Suppressor macrophage treated with lipopolysaccharide for 4 hours (primary cell): ENCODE measurements at regions not wholly inside any gene's neighbourhood (a gene's known extent, or its start where the extent isn't known, plus 50 kb on each side); places are given as distances from the start of the nearest gene placed in this dataset.

Experiments
- DNase-seq: peaks from one replicate; pipeline ENCODE4 v3.0.0-alpha.2; 2020

DNA sequence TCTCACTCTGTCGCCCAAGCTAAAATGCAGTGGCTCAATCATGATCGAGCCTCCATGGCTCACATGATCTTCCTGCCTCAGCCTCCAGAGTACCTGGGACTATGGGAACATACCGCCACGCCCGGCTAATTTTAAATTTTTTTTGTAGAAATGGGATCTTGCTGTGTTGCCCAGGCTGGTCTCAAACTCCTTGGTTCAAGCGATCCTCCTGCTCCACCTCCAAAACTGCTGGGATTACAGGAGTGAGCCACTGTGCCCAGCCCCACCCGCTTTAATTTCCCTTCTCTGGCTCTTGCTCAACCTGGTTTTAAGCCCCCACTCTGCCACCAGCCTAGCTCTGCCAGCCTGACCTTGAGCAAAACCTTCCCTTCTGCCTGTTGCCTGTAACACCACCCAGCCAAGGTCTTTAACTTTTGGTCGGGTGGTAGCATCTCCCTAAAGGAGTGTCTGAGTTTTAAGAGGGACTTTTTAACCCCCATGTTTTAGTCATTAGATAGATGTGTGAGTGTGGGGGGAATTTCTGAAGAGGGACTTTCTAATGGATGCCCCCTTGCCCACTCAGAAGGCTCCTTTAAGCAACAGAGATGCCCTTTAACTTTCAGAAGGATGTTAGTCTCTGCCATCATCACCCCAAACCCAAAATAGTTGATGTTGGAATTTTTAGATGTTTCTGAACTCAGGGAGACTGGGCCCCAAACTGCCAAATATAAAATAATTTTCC lies 71.8 kb upstream of the FOXP4 start:
- DNase-seq = no peak

DNA sequence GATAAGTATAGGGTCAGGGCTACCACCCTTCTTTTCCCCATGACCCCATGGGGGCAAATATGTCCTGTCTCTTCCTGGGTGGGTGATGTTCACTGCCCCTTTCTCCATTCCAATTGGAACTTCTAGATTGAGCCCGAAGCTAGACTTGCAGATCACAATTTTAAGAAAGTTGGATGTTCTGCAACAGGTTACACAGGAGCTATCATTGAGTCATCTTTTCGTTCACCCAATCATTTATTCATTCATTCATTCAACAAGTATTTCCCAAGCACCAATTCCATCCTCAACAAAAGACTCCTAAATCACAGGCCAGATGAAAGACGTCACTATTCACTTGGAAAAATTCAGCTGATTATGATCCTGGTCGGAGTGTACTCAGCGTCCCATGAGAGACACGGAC lies 71.0 kb upstream of the FOXP4 start:
- DNase-seq = no peak

DNA sequence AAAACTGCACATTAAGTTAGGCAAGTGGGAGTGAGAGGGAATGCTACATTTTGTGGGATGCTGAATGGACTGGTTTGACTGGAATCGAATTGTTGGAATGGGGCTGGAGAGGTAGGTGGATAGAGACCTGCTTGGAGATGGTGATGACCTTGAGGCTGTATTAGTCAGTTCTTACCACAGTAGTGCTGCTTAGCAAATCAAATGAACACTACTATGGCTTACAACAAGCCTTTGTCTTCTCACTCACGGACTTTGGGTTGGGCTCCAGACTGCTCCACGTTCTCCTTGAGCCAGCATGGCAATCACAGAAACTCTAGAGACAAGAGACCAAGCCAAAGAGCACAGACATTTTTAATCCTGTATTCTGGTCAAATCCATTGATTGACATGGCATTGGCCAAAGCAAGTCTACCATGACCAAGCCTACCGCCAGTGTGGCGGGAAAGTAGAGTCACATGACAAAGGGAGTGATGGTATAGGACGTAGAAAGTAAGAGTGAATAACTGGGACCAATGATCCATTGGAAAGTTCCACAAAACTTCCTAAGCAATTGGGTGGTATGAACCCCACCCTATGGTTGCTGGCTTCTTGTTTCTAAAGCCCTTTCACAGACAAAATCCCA lies 70.3 kb upstream of the FOXP4 start:
- no peak for DNase-seq

- no peak for DNase-seq
Observed at GRCh38 chr6:41476401-41476800, 69.8 kb upstream of the FOXP4 start.

DNA sequence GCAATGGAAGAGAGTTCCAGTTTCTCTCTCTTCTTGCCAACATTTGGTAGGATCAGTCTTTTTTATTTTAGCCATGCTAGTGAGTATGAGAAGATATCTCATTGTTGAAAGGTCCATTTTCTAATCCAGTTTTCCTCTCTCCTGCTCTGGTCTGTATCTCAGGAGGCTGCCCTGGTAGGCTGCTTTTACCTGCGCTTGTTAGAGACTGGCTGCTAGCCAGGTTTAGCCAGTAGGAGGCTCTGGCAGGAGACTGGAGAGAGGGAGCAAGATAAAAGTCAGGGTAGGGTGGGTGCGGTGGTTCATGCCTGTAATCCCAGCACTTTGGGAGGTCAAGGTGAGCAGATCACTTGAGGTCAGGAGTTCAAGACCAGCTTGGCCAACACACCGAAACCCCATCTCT lies 68.6 kb upstream of the FOXP4 start:
- DNase-seq = no peak

GRCh38 chr6:41483943-41484342 lies 62.2 kb upstream of the FOXP4 start:
- DNase-seq = no peak

- DNase-seq = no peak
Observed at GRCh38 chr6:41487860-41488432, 58.2 kb upstream of the FOXP4 start.

DNA sequence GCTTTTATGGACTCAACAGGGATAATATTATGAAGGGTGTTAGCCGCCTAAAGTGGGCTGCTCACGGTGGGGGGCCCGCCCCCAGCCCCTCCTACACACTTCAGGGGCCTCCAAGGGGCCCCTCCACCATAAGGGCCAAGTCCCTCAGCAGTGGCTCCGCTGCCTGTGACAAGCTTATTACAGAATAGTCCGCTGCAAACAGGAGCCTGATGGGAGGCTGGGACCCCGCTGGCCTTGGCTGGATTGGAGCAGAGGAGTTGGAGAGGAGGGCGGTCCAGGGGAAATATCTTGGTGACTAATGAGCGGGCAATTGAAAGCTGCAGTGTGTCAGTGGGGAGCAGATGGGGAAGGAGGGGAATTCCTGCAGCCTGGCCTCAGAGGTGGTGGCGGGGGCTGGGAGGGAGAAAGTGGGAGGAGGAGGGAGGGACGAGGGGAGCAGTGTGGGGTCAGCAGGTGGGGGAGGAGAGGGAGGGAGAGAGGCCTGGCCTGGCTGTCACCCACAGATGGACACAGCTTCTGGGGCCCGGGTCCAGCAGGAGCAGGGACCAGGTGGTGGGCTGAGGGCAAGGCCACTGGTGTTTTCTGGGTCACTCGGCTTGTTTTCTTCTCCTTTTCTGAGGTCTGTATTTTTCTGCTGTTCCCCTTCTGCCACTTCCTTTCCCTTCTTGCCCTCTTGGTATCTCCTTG lies 57.6 kb upstream of the FOXP4 start:
- peak; percentile 44 for DNase-seq

GRCh38 chr6:41489120-41489851 lies 56.9 kb upstream of the FOXP4 start:
- DNase-seq = no peak

DNA sequence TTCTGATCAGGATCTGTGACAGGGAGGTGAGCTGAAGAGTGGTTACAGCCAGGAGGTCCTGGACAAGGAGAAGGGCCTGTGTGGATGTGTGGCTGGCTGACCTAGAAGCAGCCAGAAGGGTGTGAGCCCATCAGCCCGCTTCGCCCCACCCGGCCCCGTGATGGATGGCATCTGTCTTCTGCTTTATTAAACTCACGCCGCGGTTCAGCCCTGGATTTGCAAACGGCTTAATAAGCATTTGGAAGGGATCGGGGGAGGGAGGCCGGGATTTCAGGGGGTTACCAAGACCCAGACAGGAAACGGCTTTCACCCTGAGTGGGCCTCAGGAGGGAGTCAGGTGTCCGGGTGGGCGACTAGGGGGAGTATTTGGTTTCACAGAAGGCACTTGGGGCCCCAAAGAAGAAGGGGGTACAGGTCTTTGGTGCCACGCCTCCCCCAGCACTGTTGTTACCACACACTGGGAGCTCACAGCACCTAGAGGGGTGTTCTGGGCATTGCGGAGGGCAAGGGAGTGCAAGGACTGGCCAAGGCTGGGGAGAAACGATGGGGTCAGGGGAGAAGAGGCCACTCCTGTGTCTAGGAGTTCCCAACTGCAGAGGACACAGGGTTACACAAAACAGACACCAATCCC lies 53.8 kb upstream of the FOXP4 start:
- DNase-seq = no peak

DNA sequence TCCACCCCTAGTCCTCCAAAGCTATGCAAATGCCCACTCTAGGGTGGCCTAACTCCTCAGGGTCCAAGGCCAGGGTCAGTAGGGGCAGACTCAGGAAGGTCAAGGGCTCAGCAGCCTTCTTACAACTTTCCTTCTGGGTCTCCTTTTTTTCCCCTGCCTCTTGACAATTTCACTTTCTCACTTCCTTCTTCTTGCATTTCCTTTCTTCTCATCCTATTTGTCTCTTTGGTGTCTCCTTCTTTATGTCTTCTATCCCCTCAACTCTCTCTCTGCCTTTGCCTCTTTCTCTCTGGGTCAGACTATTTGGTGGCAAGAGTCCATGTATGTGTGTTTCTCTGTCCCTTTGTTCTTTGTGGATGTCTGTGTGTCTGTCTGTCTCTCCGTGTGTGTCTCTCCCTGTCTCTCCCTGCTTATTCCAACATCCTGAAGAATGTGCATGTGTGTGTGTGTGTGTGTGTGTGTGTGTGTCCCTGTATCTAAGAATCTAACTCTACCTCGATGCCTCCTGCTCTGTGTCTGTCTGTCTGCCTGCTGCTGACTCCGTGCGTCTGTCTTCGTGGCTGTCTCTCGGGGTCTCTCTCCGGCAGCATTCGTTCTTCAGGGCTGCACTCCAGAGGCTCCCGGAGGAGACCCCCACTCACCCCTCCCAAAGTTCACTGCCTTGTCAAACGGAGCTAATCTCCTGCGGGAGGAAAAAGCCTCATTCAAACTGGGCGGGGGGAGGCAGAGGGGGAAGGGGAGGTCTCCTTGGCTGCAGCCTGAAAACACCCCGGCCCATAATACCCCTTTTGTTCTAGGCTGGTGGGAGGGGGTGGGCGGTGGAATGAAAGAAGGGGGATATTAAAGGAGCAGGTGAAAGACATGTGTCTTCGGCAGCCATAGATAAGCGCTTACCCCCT lies 51.7 kb upstream of the FOXP4 start:
- no peak for DNase-seq
